Endothelial cell of umbilical vein (primary cell): ENCODE measurements at regions not wholly inside any gene's neighbourhood (a gene's known extent, or its start where the extent isn't known, plus 50 kb on each side); places are given as distances from the start of the nearest gene placed in this dataset.

Source experiments
- BruUV-seq: library from RNA; stranded (reverse); fragments of 400-500 nt; replicated peaks from 2 replicates; lab custom pipeline; 2021; lab: Mats Ljungman, UMichigan
- CTCF ChIA-PET: fragments of 300-600, 350-600 bp; sonication (Branson Sonifier 250); formaldehyde crosslinking; loops from one replicate; lab custom pipeline; 2021; ENCODE audit warnings: antibody characterized with exemption, inconsistent platforms; lab: Charles Lee
- POLR2A ChIA-PET: fragments of 300-600, 350-600 bp; sonication (Branson Sonifier 250); formaldehyde crosslinking; loops from one replicate; lab custom pipeline; 2021; ENCODE audit warnings: antibody characterized with exemption, inconsistent platforms; lab: Charles Lee
- DNase-seq: peaks from one replicate; pipeline ENCODE4 v3.0.0-alpha.2; 2011; ENCODE audit warnings: low read depth, low spot score
- FAIRE-seq: peaks from 2 replicates; lab custom pipeline; 2011; peaks lifted over from hg19 to GRCh38; lab: Jason Lieb, UNC
- H2AFZ ChIP-seq: 2 replicates; pipeline ENCODE4 v1.6.0; 2012; ENCODE audit warnings: low read depth, low read length, control low read depth, inconsistent platforms
- H3K27ac ChIP-seq: 2 replicates; pipeline ENCODE4 v1.5.1; 2011; ENCODE audit warnings: low read depth, mild to moderate bottlenecking, control low read depth, low read length, moderate library complexity; ENCODE audit not compliant: insufficient read depth
- H3K27me3 ChIP-seq, 2 experiments: 2 replicates each; pipeline versions ENCODE4 v1.6.0 to v1.6.1; 2011; ENCODE audit warnings: low read length in 2 of 2, mixed read lengths in 1 of 2; ENCODE audit not compliant: control insufficient read depth in 2 of 2, insufficient read depth in 2 of 2
- H3K36me3 ChIP-seq, 2 experiments: 2 replicates in 1 of 2; 3 replicates in 1 of 2; pipeline ENCODE4 v1.5.1; 2011; ENCODE audit warnings: low read length in 2 of 2, mild to moderate bottlenecking in 1 of 2, moderate library complexity in 1 of 2; ENCODE audit not compliant: control insufficient read depth in 2 of 2, insufficient read depth in 2 of 2; ENCODE audit errors: extremely low read depth in 1 of 2
- H3K4me1 ChIP-seq: 3 replicates; pipeline ENCODE4 v1.5.1; 2011; ENCODE audit warnings: mild to moderate bottlenecking, low read length; ENCODE audit not compliant: control insufficient read depth, insufficient read depth; ENCODE audit errors: extremely low read depth
- H3K4me2 ChIP-seq: 2 replicates; pipeline ENCODE4 v1.6.1; 2011; ENCODE audit warnings: low read length, control low read depth, mixed read lengths; ENCODE audit not compliant: insufficient read depth
- H3K4me3 ChIP-seq, 3 experiments: fragments of 200-600 bp in 1 of 3; sonication (generic), shearing (Covaris generic) in 1 of 3; replicated peaks in 1 of 3; 2 replicates each; pipeline ENCODE4 v1.5.1; 2011 to 2016; ENCODE audit warnings: control low read depth in 3 of 3, low read length in 3 of 3, mild to moderate bottlenecking in 2 of 3, inconsistent platforms in 1 of 3, low read depth in 1 of 3, moderate library complexity in 1 of 3; ENCODE audit not compliant: insufficient read depth in 1 of 3
- H3K79me2 ChIP-seq: 2 replicates; pipeline ENCODE4 v1.6.0; 2012; ENCODE audit warnings: low read length, inconsistent platforms; ENCODE audit not compliant: control insufficient read depth, insufficient read depth
- H3K9ac ChIP-seq: replicated peaks from 2 replicates; pipeline ENCODE3; 2011; ENCODE audit warnings: low read length, control low read depth; ENCODE audit not compliant: insufficient read depth; ENCODE audit errors: extremely low read depth
- H3K9me1 ChIP-seq: replicated peaks from 3 replicates; pipeline ENCODE4 v1.6.0; 2011; ENCODE audit warnings: mild to moderate bottlenecking, low read length; ENCODE audit not compliant: control insufficient read depth, insufficient read depth; ENCODE audit errors: extremely low read depth
- H3K9me3 ChIP-seq: replicated peaks from 2 replicates; pipeline ENCODE4 v1.5.1; 2012; ENCODE audit warnings: low read length, inconsistent platforms; ENCODE audit not compliant: control insufficient read depth, insufficient read depth
- H4K20me1 ChIP-seq: replicated peaks from 2 replicates; pipeline ENCODE3; 2011; ENCODE audit warnings: mild to moderate bottlenecking, low read length; ENCODE audit not compliant: control insufficient read depth, insufficient read depth; ENCODE audit errors: extremely low read depth
- CTCF ChIP-seq, 2 donors: IDR thresholded peaks; 1 replicate in 1 of 2; 2 replicates in 1 of 2; pipeline ENCODE4 v1.5.1; 2011; ENCODE audit warnings: low read length in 2 of 2, mild to moderate bottlenecking in 2 of 2, moderate library complexity in 2 of 2, control low read depth in 1 of 2, inconsistent platforms in 1 of 2, low read depth in 1 of 2; ENCODE audit not compliant: insufficient read depth in 1 of 2; ENCODE audit errors: extremely low read depth in 1 of 2
- EZH2 ChIP-seq: IDR thresholded peaks from 2 replicates; pipeline ENCODE4 v1.6.1; 2012; ENCODE audit warnings: borderline replicate concordance, low read depth, mild to moderate bottlenecking, moderate library complexity, low read length, inconsistent platforms; ENCODE audit not compliant: severe bottlenecking
- FOS ChIP-seq: IDR thresholded peaks from 2 replicates; pipeline ENCODE4 v1.6.1; 2011; ENCODE audit warnings: mild to moderate bottlenecking, low read length, moderate library complexity, borderline replicate concordance; ENCODE audit not compliant: insufficient read depth
- GATA2 ChIP-seq: IDR thresholded peaks from 2 replicates; pipeline ENCODE4 v1.7.0; 2011; ENCODE audit warnings: low read depth, mild to moderate bottlenecking, moderate library complexity, mixed read lengths, low read length; ENCODE audit not compliant: insufficient read length, insufficient read depth
- JUN ChIP-seq: IDR thresholded peaks from 2 replicates; pipeline ENCODE4 v1.6.1; 2011; ENCODE audit warnings: borderline replicate concordance, low read depth; ENCODE audit not compliant: insufficient read length, insufficient read depth
- MAX ChIP-seq: IDR thresholded peaks from 2 replicates; pipeline ENCODE4 v1.6.1; 2011; ENCODE audit not compliant: insufficient read depth, insufficient read length
- MYC ChIP-seq: IDR thresholded peaks from one replicate; pipeline ENCODE4 v1.6.1; 2011; ENCODE audit warnings: mild to moderate bottlenecking, low read depth, low read length
- POLR2A ChIP-seq: IDR thresholded peaks from 2 replicates; pipeline ENCODE4 v1.6.1; 2012; ENCODE audit warnings: low read depth, mild to moderate bottlenecking, control low read depth, low read length
- POLR2AphosphoS5 ChIP-seq: IDR thresholded peaks from 2 replicates; pipeline ENCODE4 v1.6.1; 2012; ENCODE audit warnings: low read depth, mild to moderate bottlenecking, control low read depth, low read length, moderate library complexity; ENCODE audit not compliant: insufficient read depth
- dilution Hi-C: fragments of 300-500 bp; cut with MboI; formaldehyde crosslinking; loops from one replicate; pipeline ENCODE4 v1.15.0; 2019; ENCODE audit warnings: low sequenced_read_pairs; ENCODE audit not compliant: extremely low pct_ligation_motif_present
- intact Hi-C: fragments of 100-400 bp; cut with micrococcal nuclease; formaldehyde crosslinking; loops from one replicate; pipeline ENCODE4 v1.10.0; 2022

- dilution Hi-C loops = no loop called here
- no peaks in the 10 kb centered on the region for H3K36me3 ChIP-seq
Observed at GRCh38 chr17:5978496-5978895, 91.7 kb upstream of the WSCD1 start.

More at GRCh38 chr17:5978496-5978895, 91.7 kb upstream of the WSCD1 start:
- Histone ChIP-seq H3K9me3 (no peaks in the 10 kb centered on the region), H3K9me1 (no peaks in the 10 kb centered on the region), H3K4me1 (no peaks in the 10 kb centered on the region), H3K79me2 (no peaks in the 10 kb centered on the region), H3K9ac (no peak overlapping the region), H3K4me3 (no peak overlapping the region), H3K4me2 (no peak overlapping the region), H4K20me1 (no peaks in the 10 kb centered on the region), H3K27ac (no peak overlapping the region), H2AFZ (no peak overlapping the region), H3K27me3 (peaks cover 2 to 11% of the 10 kb centered on the region in 2 experiments)
- TF ChIP-seq POLR2A (no peak), POLR2AphosphoS5 (no peak), GATA2 (no peak), EZH2 (no peak), MYC (no peak), CTCF (IDR thresholded peaks at IDR 0.05; ENCODE audit: extremely low read depth in 1 of 2, insufficient read depth in 1 of 2, low read depth in 1 of 2, low read length in 2 of 2) (no peak), MAX (no peak), JUN (no peak), FOS (no peak)
- CTCF ChIA-PET = interaction anchor here (2.3 kb wide), 1 partner anchor 19 kb away, joined by 6 read pairs; no protein-coding TSS in a partner anchor
- intact Hi-C loops = no loop called here
- POLR2A ChIA-PET = no interaction called here
- no peak for DNase-seq
- no peak for FAIRE-seq
- BruUV-seq = no TSS peak
